GM19351 (cell line): ENCODE measurements at regions not wholly inside any gene's neighbourhood (a gene's known extent, or its start where the extent isn't known, plus 50 kb on each side); places are given as distances from the start of the nearest gene placed in this dataset.
"Not testable (repeated sequence)": the region's sequence is repeated elsewhere in the genome, so short reads cannot be mapped to it uniquely, and the experiment has no call there.

Source experiments
- ATAC-seq: cut with Tn5 transposase; IDR thresholded peaks from one replicate; pipeline ENCODE4 v1.9.1; 2021; ENCODE audit warnings: mild to moderate bottlenecking, moderate library complexity; ENCODE audit not compliant: unreplicated experiment

DNA sequence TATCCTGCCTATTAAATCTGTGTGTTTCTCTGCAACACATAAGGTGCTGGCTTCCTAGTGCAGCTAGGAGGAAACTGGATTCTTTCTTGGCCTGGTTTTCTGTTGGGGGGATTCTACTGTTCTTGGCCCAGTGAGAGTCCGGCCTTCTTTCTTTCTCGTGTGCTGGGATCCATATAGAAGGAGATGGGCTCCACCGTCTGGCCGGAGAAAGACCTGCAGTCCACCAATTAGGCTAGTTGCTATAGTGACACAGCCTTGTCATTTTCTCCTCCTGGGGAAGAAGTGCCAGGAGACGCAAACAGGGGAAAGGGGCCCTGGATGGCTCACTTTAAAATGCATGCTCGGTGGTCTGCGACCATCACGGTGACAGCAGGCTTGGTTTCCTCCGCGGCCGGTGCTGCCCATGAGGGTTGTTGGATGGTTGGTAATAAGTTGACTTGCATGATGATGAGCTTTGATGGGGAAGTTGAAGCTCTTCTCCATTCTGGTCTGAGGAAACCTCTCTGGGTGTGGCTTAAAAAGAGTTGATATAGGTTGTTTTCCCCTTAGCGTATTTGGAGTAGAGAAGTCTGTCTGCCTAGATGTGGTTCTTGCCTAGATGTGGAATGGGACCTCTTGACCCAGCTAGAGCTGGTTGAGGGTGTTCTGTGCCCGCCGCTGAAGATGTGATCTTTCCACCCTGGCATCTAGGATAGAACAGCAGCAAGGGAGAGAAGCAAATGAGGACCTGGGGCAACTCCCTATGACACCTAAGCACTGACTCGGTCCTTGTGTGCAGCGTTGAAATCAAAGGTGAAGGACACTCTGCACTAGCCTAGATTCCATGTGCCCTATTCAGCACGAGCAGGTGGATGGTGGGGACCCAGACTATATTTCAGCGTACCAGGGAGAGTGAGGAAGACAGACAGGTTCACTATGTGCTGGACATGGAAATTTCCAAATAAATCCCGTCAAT is 1335.0 kb downstream of the BRD1 start:
- no peak for ATAC-seq

DNA sequence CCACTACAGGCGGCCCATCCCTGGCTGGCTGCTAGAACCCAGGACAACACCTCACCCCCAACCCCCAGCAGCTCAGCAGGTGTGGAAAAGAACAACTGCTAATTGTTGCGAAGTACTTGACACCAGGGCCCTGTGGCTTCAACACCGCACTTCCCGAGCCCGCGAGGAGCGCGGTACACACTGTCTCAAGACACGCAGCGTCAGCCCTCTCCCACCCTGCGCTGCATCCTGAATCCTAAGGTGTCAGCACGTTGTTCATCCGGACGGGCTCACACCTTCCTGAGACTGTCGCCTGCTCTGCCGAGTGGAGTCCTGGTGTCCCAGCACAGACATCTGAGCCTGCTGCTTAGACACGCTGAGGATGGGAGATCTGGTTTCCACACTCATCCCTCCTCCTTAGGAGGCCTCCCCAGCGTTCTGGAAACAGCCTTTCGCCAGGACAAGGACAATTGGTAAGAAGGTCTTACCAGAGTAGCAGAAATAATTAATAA is 1336.2 kb downstream of the BRD1 start:
- no peak for ATAC-seq

DNA sequence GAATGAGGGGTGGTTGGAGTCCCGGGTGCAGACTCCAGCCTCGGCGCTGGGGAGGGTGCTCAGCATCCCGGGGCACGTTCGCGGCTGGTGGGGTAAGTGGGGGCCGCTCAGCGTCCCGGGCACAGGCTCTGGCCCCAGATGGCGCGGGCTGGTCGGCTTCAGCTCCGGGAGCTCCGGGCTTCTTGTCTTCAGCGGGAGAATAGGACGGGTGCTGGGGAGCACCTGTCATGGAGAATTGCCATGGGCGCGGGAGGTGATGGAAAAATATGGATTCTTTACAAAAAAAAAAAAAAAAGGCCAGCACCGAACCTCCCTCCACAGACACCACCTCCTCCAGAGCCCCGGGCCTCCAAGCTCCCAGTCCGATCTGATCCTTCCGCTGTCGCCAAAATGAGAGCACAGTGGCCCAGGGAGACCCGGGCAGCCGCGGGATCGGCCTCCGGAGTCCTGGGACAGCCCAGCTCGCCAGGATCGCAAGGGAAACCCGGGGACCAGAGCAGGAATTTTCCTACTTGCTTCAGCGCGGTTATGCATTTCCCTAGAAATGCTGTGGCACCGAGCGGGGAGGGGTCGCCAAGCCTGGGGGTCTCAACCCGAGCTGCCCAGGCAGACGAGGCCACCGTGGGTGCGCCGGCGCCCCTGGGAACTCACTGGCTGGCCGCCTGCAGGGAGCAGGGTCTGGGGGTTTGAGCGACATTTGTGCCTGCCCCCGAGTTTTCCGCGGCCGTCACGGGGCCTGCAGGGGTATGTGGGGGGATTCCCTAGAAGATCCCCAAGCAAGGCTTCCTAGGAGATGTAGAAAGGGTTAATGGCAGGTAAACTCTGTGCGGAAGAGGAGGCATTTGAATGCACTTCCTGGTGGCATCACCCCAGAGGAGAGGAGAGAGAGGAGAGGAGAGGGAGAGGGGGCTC is 1336.9 kb downstream of the BRD1 start:
- no peak for ATAC-seq

DNA sequence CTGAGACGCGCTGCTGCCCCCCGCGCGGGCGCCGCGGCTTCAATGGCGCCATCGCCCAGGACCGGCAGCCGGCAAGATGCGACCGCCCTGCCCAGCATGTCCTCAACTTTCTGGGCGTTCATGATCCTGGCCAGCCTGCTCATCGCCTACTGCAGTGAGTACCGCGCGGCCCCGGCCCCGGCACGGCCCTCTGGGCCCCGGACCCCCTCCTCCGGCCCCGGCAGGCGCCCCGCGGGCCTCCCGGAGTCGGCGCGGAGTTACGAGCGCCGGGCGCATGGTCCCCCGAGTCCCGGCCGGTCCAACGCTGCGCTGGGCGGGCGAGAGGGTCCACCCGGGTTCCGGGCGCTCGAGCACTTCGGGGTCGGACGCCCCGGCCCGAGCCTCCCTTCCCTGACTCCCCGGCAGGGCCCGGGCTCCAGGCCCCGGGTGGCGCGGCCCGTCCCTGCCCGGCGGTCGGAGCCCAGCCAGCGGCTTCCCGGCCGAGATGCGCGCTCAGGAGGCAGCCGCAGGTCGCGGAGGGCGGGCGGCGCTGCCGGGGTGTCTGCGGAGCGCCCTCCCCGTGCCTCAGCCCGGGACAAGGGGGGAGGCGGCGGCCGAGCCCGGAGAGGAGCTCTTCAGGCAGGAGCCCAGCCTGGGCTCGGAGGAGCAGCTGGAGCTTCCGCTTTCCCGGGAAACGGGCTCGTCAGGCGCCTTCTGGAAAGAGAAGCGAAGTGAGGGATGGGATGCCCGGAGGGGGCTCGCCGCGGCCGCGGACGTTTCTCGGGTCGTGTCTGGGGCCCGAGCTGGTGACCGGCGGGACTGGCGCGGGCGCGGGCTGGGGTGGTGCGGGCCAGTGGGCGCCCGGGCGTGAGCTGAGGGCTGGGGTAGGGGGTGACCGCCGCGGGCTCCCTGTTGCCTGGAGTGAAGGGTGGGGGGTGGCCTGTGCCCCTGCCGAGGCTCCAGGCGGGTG is 1337.8 kb downstream of the BRD1 start:
- ATAC-seq, result no peak

DNA sequence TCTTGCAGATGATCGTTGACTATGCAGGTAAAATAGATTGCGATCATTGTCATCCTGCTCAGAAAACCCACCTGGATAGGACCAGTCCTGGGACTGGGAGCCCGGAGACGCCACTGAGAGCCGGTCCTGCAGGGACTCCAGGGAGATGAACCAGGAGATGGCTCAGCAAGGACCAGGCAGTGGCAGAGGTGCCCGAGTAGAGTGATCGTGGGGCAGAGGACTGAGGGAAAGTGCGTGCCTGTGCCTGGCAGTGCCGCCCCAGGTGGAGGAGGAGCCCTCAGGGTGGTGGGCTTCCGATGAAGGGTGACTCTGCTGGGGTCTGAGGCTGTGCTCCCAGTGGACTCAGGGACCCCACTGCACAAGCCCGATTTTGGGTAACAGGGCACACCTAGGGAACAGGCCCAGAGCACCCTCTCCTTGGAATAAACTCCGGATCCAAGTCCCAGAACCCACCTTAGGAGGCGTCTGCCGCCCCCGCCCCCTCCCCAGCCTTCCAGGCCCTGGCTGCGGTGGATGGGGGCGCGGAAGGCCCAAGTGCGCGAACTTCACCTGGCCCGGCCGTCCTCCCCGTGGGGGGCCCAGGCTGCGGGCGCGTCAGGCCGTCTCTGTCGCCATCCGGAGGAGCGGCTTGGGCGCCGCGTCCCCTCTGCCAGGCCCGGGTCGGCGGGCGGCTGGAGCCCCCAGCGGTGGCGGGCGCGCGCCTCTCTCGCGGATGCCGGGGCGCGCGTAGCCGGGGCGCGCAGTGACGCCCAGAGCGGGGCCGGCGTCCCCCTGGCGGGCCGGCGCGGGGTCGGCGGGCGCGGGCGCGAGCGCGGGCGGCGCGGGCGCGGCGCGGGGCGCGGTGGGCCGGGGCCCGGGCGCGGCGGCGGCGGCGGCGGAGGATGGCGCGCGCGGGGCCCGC is 1338.8 kb downstream of the BRD1 start:
- no peak for ATAC-seq

DNA sequence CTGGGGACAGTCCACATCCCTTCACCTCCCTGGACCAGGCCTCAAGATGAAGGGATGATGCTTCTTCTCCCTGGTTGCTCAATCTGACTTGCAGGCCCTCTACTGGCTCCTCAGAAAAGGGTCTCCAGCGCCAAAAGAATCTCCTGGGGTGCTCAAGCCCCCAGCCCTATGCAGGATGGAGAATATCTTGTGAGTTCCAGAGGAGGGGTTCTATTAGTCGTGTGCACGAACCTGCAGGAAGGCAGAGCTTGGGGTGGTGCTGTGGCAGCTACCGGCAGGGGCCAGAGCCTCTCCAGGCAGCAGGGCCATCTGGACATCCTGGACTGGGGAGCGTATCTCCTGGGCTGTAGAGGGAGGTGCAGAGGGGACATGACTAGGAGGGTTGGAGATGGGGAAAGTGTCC is 1339.5 kb downstream of the BRD1 start:
- ATAC-seq, result no peak

DNA sequence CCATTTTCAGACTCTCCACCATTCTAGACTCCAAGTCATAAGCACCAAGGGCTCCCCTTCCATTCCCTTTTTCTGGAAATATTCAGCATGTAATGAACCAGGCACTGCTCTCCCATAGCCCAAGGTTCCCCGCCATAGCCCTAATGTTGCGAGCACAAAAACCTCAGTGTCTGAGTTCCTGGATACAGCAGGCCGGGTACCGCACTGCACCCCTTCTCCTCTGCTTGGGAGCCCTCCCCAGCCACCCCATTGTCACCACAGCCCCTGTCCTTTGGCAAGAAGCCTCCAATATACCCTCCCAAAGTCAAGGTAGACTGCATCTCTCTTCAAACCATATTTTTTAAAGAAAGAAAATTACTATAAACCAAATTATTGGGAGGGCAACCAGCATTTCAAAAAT is 1341.1 kb downstream of the BRD1 start:
- ATAC-seq, result no peak

DNA sequence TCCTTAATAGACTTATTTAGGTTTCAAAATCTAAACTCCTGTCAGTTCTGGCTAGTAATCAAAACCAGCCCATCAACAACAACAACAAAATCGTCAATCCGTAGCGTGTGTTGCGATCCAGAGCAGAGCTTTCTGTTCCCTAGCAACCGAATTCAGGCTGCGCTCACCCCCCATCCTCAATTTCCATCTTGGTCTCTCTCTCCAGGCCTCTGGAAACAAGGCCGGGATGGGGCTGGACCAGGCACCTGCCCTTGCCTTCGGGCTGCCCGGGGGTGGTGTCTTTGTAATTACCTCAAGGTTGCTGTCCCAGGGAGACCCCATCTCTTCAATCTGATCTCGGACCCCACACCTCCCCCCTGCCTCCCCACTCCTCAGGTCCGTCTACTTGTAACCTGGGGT is 1341.5 kb downstream of the BRD1 start:
- ATAC-seq, result no peak

DNA sequence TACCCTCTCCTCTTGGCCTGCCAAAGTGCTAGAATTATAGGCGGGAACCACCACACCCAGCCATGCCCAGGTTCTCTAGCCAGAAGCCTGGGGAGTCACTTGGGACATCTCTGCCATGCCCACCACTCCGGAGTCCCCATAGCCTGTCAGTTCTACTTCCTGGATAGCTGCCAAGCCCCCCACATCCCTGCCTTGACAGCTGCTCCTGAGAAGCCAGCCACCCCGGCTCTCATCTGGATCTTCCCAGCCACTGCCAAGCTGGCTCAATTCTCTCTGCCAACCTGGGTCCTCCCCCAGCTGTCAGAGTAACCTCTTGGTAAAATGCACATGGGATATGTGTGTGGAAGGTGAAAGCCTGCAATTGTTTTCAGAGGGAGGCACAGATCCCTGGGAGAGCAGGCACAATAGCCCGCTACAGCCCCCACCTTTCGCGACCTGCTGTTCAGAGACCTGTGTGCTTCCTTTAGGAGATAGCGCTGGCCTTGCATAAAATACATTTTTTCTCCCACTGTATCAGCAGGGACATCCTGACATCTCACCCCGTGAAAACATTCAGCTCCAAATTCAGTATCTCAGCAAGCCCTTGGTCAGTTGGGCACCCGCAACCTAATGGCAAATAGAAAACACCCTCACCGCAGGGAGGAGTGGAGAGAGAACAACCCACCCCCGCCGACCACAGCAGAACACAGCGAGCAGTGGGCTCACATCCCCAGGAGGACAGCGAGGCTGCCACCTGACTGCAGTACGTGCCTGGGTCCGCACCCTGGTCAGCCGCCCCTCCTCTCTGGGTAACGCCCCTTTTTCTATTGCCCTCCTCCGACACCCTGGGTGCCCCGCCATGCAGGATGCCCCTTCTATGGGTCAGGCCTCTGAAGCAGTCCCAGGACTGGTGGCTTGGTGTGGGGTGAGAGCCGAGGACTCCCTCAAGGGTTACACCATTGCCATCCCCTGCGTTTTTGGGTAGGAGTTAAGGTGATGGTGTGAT is 1342.2 kb downstream of the BRD1 start:
- ATAC-seq, result no peak

DNA sequence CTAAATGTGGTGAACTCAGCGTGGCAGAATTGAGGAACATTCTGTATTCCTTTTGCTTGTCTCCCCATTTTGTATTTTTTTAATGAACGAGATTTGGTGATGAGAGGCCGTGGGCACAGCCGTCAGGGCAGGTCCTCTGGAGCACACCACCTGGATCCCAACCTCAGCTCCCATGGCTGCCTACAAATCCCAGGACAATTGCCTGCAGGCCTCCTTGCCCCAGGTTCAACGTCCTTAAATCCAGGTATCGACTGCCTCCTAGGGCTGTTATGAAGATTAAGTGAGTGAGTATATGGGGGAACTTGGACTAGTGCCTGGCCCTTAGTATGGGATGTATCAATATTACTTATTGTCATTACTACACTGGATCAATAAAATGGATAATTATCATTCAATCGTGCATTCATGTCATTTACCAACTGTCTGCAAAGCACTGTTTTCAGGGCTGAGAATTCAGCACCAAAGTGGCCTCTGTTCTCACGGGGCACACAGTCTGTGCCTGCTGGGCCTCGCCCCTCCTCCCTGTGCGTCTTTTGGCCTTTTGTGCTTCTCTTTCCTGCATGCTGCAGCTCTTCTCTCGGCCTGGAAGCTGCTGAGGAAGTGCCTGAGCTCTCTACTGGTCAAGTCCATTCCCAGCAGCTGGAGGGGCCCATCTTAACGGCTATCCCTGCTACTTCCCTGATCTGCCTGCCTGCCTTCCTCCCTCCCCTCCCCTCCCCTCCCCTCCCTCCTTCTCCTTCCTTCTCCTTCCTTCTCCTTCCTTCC is 1343.7 kb downstream of the BRD1 start:
- no peak for ATAC-seq

DNA sequence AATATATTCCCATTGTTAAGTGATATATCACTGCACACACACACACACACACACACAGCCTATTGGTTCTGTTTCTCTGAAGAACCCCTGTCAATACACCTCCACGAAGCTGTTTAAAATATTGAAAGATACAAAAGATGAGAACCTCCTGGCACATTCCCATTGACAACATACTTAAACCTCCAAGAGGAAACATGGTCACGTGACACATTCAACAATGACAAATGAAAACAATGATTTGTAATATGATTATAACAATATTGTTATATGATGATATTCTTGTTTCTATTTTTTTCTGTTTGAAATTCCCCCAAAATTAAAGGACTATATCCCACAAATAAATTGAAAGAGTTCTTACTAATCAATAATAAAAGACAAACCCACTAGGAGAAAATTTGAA is 1344.9 kb downstream of the BRD1 start:
- ATAC-seq, result no peak

DNA sequence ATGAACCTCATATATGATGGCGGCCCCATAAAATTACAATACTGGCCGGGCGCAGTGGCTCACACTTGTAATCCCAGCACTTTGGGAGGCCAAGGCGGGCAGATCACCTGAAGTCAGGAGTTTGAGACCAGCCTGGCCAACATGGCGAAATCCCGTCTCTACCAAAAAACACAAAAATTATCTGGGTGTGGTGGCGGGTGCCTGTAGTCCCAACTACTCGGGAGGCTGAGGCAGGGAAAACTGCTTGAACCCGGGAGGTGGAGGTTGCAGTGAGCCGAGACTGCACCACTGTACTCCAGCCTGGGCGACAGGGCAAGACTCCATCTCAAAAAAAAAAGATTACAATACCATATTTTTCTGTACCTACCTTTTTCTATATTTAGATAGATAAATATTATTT is 1345.5 kb downstream of the BRD1 start:
- not testable (repeated sequence) for ATAC-seq

DNA sequence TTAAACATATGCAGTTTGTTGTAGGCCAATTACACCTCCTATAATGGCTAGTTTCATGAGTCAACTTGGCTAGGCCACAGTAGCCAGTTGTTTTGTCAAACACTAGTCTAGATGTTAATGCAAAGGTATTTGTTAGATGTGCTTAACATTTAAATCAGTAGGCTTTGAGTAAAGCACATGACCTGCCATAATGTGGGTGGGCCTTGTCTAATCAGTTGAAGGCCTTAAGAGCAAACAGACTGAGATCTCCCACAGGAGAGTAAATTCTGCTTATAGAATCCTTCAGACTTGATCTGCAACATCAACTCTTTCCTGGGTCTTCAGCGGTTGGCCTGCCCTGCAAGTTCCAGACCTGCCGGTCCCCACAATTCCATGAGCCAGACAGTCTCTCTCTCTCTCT is 1345.9 kb downstream of the BRD1 start:
- no peak for ATAC-seq

DNA sequence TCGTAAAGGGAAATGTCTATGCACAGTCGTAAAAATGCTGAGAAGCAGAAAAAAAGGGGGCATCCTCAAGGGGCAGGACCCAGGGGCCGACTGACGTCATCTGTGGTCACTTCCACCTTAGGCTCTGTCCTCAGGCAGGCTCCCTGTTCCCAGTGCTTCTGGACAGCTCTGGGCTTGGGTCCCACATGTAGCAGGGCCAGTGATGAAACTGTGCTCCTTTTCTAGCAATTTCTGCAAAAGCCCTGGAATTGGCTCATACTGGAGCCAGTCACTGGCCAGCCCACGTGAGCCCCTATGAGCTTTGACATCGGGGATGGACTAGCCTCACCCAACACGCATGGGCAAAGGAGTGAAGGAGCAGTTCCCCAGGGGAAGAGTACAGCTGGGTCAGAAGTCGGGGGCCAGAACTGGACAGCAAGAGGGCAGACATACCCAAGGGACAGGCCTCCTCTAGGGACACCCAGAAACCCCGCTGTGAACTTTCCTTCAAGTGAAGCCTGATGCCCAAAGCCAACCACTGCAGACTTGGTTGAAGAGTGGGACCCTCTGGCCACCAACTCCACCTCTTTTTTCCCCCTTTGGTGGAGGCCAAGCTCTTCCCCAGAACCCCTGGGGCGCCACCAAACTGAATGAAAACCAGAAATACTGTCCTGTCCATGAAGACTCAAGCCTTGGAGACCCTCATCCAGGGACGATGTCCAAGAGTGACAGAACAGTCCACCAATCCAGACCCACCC is 1349.0 kb downstream of the BRD1 start:
- no peak for ATAC-seq

DNA sequence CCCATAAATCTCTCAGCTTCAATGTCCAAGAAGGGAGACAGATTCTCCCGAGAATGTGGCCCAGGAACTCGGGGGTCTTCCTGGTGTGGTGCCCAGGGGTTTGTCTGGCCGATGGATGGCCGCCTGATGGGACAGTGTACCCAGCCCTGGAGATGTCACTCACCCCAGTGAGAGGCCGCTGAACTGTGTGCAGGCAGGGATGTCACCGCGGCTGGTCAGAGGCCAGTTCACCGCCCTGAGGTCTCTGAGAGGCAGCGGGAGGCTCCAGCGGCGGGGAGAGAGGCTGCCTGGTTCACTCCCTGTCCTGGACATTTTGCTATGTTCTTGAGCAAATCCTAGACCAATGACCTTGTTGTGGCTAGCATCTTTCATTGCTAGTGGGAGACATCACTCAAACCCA is 1349.5 kb downstream of the BRD1 start:
- ATAC-seq, result no peak

DNA sequence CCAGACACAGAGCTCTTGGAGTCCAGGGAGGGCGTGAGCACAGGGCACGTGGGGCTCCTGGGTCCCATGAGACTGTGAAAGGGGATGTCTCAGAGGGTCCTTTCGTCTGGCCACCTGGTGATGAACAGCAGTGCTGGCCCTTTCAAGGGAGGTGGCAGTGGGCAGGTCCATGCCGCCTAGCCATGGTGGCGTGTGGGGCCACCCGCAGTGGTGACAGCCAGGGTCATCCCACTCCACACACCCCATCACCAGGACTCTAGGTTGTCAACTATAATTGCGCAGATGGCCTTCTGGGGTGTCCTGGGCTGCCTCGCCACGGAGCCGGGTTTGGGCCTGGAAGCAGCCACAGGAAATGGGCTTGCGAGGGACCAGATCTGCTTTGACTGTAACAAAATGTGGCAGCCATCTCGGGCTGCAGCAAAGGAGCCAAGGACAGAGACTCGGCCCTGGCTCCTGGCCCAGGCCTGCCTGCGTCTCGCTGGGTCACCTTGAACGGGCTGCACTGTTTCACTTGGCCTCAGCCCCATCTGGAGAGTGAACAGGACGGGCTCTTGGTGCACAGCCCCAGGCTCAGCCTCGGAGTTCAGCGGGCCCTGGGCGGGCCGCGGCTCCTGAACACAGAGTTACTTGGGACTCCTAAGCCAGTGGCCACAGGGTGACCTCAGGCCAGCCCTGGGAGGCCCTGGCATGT is 1350.5 kb downstream of the BRD1 start:
- no peak for ATAC-seq
